ENCODE measurements at regions not wholly inside any gene's neighbourhood (a gene's known extent, or its start where the extent isn't known, plus 50 kb on each side); places are given as distances from the start of the nearest gene placed in this dataset.

GRCh38 chr1:193799948-193800690 lies 613.7 kb upstream of the B3GALT2 start:
- no peak for DNase-seq (ENCODE audit: low read depth in 3 of 3)

GRCh38 chr1:193799371-193799770 lies 613.0 kb upstream of the B3GALT2 start:
- no peak for DNase-seq (ENCODE audit: low read depth in 3 of 3)

GRCh38 chr1:193794239-193794638 lies 607.8 kb upstream of the B3GALT2 start:
- DNase-seq (ENCODE audit: low read depth in 3 of 3): no peak

GRCh38 chr1:193791746-193792145 lies 605.3 kb upstream of the B3GALT2 start:
- DNase-seq (ENCODE audit: low read depth in 3 of 3): no peak

GRCh38 chr1:193787061-193787460 lies 600.6 kb upstream of the B3GALT2 start:
- no peak for DNase-seq (ENCODE audit: low read depth in 3 of 3)

DNA sequence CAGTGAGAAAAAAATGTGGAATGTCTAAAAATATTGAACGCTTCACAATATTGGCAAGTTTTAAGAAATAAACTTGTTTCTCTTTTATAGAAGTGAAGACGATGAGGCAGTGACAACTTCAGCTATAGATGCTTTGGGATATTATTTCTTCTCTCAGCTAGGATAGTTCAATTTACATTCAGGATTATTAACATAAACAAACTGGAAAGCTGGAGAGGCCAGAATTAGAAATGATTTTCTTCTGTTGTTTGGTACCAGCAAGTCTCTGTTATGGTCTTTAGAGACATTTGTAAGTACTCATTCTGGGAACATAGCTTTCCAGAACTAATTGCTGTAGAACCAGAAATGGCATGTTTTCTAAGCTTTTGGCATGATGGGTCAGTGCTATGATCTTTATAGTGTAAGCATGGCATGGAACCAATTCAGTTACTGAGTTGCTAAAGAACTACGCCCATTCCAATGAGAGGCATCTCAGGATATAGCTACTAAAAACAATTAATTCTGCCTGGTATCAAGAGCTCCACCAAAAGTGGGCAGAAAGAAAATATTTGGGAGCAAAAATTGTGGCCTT lies 599.5 kb upstream of the B3GALT2 start:
- DNase-seq (ENCODE audit: low read depth in 3 of 3): no peak

DNA sequence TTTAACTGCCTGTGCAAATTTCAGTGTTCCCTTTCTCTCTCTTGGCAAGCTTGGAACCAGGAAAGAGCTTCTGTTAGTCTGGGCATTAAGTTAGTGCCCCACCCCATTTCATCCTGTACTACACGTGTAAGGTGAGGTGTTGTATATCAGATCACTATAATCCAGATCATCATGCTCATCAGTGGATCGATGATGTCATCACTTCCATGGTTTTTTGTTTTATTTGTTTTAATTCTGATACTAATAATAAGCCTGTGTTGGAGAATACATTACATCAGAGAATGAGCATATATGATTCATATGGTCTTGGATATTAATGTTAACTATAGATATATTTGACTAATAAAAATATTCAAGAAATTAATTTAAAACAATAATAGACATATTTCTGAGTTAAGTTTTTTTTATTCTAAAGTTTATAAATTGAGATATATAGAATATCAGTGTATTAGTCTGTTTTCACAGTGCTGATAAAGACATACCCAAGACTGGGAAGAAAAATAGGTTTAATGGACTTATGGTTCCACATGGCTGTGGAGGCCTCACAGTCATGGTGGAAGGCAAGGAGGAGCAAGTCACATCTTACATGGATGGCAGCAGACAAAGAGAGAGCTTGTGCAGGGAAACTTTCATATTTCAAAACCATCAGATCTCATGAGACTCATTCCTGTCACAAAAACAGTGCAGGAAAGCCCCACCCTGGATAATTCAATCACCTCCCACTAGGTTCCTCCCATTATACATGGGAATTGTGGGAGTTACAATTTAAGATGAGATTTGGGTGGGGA lies 588.3 kb upstream of the B3GALT2 start:
- no peak for DNase-seq (ENCODE audit: low read depth in 3 of 3)

- no peak for DNase-seq (ENCODE audit: low read depth in 3 of 3)
Observed at GRCh38 chr1:193771596-193771995, 585.2 kb upstream of the B3GALT2 start.

- DNase-seq (ENCODE audit: low read depth in 3 of 3): no peak
Observed at GRCh38 chr1:193769651-193770050, 583.2 kb upstream of the B3GALT2 start.

GRCh38 chr1:193767886-193768285 lies 581.5 kb upstream of the B3GALT2 start:
- DNase-seq (ENCODE audit: low read depth in 3 of 3): no peak

DNA sequence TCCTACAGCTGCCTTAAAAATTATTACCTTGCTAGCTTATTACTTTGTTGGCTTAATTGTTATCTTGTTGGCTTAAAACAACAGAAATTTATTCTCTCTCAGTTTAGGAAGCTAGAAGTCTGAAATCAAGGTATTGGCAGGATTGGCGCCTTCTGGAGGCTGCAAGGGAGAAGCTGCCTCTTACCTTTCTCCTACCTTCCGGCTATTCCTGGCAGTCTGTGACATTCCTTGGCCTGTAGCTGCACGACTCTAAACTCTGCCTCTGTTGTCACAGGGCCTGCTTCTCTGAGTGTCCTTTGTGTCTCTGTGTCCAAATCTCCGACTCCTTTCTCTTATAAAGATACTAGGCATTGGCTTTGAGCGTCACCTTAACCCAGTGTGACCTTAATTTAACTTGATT lies 579.9 kb upstream of the B3GALT2 start:
- no peak for DNase-seq (ENCODE audit: low read depth in 3 of 3)

DNA sequence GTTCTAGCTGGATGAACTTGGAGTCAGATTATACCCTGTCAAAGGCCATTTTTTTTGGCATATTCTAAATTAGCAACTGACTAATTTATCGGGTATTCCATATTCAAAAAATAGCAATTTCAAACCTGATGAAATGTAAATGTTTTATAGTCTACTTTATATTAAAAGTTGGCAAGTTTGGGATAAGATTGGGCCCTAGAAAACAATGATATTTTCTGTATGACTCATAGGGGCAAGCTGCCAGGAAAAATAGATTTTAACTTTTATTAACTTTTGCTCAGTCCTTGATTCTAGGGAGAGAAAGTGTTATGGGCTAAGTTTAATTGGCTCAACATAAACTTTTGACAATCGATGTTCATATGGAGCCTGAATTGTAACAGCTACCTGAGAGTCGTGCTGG lies 576.9 kb upstream of the B3GALT2 start:
- DNase-seq (ENCODE audit: low read depth in 3 of 3): no peak

DNA sequence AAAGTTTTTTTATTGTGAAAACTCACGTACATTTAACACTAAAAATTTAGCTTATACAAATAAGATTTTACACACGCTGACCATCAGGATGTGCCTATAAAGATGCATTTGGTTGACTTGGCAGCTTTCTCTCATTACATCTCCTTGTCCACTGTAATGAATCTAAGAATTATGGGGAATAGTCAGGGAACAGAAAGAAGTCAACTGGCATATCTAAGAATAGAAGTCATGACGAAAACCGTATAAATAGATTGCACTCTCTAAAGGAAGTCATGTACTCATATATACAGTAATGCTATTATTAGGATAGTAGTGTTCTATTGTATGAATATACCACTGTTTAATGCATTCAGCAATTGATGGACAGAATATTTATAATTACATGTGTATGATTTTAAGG lies 575.8 kb upstream of the B3GALT2 start:
- DNase-seq (ENCODE audit: low read depth in 3 of 3): no peak

GRCh38 chr1:193755441-193755840 lies 569.0 kb upstream of the B3GALT2 start:
- DNase-seq (ENCODE audit: low read depth in 3 of 3): no peak

GRCh38 chr1:193754732-193755427 lies 568.5 kb upstream of the B3GALT2 start:
- DNase-seq (ENCODE audit: low read depth in 3 of 3): no peak

DNA sequence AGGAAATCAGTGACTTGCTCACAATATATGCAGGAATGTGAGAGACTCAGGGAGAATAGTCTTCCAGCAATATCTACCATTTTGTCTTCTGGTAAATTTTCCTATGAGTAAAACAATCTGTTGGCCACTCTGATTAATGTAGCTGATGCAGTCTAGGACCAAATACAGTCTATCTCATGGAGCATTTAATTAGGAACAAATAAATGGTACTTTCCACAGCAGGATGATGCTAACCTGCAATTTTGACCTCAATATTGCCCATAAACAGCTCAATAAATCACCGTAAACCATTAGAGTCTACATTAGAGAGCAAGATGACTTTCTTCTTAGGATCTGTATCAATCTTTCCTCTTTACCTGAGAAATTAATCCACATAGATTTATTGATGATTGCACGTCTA lies 567.7 kb upstream of the B3GALT2 start:
- no peak for DNase-seq (ENCODE audit: low read depth in 3 of 3)

DNA sequence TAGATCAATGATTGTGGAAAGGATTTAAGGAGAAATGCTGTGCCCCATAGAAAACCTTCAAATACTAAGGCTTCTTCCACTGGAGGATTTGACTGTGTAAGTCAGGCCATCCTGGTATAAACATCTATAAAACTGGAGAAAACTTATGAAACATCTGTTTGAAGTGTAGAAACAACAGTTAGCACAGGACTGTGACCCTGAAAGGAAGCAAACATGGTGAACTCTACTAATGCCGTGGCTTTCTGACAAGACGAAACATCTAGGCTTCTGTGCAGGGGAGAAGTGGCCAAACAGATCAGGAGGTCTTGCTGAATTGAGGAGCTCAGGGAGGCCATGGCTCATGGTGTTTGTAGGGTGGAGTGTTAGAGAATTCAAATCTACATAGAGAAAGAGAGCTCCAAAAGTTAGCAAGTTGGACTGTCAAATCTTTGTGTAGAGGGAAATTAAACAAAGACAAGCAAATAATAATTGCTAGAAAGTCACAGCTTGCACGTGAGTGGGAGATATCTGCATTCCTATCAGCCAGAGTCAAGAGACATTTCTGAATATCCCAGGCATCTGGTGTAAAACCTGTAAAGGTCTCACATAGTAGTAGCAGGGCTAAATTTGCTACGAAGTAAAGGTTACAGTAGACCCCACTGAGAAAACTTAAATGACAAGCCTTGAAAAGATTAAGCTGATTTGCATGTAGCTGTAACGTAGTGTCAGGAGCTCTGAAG lies 566.8 kb upstream of the B3GALT2 start:
- no peak for DNase-seq (ENCODE audit: low read depth in 3 of 3)

DNA sequence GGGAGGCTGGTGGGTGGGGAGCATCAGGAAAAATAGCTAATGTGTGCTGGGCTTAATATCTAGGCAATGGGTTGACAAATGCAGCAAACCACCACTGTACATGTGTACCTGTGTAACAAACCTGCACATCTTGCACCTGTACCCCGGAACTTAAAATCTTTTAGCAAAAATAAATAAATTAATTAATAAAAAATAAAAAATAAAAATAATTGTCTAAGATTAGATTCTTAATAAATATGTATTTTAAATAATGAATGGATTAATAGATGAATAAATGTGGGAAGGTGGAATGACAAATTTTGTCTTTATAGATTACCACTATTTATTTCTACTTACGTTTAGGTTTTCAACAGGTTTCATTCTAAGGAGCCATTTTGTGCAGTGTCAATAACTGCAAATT lies 563.5 kb upstream of the B3GALT2 start:
- DNase-seq (ENCODE audit: low read depth in 3 of 3): no peak

DNA sequence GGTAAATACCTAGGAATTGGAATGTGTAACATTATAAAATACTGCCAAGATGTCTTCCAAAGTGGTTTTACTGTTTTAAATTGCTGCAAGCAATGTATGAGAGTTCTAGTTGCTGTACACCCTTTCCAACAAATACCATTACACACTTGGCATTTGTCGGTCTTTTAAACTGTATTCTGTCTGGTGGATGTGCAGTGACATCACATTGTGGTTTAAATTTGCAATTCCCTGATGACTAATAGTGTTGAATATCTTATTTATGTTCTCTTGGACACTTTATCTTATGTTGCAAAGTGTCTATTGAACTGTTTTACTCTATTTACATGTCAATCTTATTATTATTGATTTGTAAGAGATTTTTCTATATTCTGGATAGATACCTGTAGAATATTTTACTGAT lies 561.2 kb upstream of the B3GALT2 start:
- DNase-seq (ENCODE audit: low read depth in 3 of 3): no peak

DNA sequence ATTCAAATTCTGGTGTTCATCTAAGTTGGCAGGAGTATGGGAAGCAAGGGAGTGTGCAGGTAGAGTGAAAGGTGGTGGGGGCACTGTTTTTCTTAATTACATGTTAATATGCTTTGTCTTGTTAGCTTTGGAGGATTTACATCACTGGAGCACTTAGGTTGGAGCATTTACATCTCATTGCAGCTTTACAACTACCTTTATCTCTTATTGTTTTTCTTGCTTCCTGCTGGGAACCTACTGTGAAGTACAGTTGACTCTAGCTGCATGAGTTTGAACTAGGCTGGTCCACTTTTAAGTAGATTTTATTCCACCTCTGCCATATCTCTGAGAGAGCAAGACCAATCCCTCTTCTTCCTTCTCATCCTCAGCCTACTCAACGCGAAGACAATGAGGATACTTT lies 554.8 kb upstream of the B3GALT2 start:
- no peak for DNase-seq (ENCODE audit: low read depth in 3 of 3)

DNA sequence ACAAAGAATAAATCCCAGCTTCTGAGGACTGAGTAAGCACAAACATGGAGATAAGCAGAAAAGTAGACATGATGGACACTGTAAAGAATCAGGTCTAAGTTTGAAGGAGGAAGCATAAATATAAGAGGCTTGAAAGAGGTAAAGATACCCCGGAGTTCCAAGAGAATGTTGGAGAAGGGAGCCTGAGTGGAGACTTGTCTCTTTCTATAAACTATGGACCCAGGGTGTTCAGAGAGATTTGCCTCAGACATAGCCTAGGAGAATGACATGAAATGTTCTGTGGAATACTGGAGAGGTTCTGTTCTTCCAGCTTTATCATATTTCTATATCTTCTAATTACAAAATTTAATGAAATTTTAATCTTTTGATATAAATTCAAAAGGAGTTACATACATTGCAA lies 554.3 kb upstream of the B3GALT2 start:
- no peak for DNase-seq (ENCODE audit: low read depth in 3 of 3)

GRCh38 chr1:193736507-193736906 lies 550.1 kb upstream of the B3GALT2 start:
- no peak for DNase-seq (ENCODE audit: low read depth in 3 of 3)
